Uterus (tissue), 2 donors: ENCODE measurements at regions not wholly inside any gene's neighbourhood (a gene's known extent, or its start where the extent isn't known, plus 50 kb on each side); places are given as distances from the start of the nearest gene placed in this dataset.
"Not testable (repeated sequence)": the region's sequence is repeated elsewhere in the genome, so short reads cannot be mapped to it uniquely, and the experiment has no call there.

Experiments
- POLR2A ChIP-seq, 2 donors: fragments of 450-650 bp; IDR thresholded peaks; one replicate each; pipeline ENCODE4 v1.6.1; 2016; ENCODE audit warnings: antibody characterized with exemption in 2 of 2, mild to moderate bottlenecking in 1 of 2, moderate library complexity in 1 of 2
- TF ChIP-seq, protein P1 (sequence below), 4 experiments: fragments of 200-600 bp in 2 of 4; fragments of 450-650 bp in 2 of 4; sonication (generic) in 2 of 4; IDR thresholded peaks; one replicate each; pipeline ENCODE4 v1.5.1; 2016 to 2019; ENCODE audit warnings: antibody characterized with exemption in 4 of 4, mild to moderate bottlenecking in 2 of 4, moderate library complexity in 1 of 4

DNA sequence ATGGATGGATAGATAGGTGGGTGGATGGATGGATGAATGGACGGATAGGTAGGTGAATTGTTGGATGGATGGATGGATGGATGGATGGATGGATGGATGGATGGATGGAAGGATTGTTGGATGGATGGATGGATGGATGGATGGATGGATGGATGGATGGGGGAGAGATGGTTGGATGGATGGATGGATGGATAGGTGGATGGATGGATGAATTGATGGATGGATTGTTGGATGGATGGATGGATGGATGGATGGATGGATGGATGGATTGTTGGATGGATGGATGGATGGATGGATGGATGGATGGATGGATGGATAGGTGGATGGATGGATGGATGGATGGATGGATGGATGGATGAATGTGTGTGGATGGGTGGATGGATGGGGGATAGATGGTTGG is 476.6 kb downstream of the MN1 start:
- TF ChIP-seq, protein P1, sequence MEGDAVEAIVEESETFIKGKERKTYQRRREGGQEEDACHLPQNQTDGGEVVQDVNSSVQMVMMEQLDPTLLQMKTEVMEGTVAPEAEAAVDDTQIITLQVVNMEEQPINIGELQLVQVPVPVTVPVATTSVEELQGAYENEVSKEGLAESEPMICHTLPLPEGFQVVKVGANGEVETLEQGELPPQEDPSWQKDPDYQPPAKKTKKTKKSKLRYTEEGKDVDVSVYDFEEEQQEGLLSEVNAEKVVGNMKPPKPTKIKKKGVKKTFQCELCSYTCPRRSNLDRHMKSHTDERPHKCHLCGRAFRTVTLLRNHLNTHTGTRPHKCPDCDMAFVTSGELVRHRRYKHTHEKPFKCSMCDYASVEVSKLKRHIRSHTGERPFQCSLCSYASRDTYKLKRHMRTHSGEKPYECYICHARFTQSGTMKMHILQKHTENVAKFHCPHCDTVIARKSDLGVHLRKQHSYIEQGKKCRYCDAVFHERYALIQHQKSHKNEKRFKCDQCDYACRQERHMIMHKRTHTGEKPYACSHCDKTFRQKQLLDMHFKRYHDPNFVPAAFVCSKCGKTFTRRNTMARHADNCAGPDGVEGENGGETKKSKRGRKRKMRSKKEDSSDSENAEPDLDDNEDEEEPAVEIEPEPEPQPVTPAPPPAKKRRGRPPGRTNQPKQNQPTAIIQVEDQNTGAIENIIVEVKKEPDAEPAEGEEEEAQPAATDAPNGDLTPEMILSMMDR (IDR thresholded peaks at IDR 0.05), result not testable (repeated sequence)
- TF ChIP-seq POLR2A (IDR thresholded peaks at IDR 0.05), result not testable (repeated sequence)
